ENCODE measurements at regions not wholly inside any gene's neighbourhood (a gene's known extent, or its start where the extent isn't known, plus 50 kb on each side); places are given as distances from the start of the nearest gene placed in this dataset.
A peak's percentile ranks its signal among the peaks of the same experiment; 100 is the strongest.

DNA sequence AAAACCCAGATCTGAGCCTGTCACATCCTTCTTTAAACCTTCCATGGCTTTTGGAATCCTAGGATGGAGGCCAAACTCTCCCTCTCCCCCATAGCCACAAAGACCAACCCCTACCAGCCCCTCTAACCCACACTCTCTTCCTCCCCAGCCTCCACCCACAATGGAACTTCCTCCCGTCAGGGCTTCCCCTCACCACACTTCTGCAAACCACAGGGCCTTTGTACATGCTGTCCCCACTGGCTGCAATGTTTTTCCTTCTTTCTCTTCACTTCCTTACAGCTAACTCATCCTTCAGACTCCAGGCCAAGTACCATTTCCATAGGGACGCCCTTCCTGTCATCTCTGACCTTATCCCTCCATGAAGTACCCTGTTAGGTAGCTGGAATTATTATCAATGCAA lies 393.5 kb downstream of the MN1 start:
- DNase-seq (ENCODE audit: low read depth), result no peak
- no peak overlapping the region for H3K4me3 ChIP-seq (ENCODE audit: control insufficient read depth, low read depth, low read length)
- TF ChIP-seq, protein P1, sequence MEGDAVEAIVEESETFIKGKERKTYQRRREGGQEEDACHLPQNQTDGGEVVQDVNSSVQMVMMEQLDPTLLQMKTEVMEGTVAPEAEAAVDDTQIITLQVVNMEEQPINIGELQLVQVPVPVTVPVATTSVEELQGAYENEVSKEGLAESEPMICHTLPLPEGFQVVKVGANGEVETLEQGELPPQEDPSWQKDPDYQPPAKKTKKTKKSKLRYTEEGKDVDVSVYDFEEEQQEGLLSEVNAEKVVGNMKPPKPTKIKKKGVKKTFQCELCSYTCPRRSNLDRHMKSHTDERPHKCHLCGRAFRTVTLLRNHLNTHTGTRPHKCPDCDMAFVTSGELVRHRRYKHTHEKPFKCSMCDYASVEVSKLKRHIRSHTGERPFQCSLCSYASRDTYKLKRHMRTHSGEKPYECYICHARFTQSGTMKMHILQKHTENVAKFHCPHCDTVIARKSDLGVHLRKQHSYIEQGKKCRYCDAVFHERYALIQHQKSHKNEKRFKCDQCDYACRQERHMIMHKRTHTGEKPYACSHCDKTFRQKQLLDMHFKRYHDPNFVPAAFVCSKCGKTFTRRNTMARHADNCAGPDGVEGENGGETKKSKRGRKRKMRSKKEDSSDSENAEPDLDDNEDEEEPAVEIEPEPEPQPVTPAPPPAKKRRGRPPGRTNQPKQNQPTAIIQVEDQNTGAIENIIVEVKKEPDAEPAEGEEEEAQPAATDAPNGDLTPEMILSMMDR (conservative IDR thresholded peaks at IDR 0.05; ENCODE audit: control insufficient read depth, insufficient read depth, low read depth, low read length), result no peak

DNA sequence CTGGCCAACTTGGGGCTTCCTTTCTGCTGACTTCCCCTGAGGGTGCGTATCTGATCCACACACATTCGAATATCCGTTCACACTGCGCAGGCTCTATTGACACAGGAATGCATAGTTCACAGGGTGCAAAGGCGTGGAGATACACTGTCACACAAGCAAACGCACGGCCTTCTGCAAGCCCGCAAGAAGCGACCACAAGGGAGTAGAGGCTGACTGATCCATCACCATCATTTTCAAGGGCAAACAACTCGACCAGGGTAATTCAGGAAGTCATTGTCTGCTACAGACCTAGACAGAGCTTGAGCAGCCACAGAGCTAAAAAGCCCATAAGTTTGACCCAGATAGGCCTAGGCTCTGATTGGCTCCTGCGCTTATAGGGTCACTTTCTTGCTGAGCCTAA lies 392.3 kb downstream of the MN1 start:
- no peak overlapping the region for H3K4me3 ChIP-seq (ENCODE audit: control insufficient read depth, low read depth, low read length)
- TF ChIP-seq, protein P1 (conservative IDR thresholded peaks at IDR 0.05; ENCODE audit: control insufficient read depth, insufficient read depth, low read depth, low read length), result peak; percentile 26
- DNase-seq (ENCODE audit: low read depth), result peak; percentile 38

DNA sequence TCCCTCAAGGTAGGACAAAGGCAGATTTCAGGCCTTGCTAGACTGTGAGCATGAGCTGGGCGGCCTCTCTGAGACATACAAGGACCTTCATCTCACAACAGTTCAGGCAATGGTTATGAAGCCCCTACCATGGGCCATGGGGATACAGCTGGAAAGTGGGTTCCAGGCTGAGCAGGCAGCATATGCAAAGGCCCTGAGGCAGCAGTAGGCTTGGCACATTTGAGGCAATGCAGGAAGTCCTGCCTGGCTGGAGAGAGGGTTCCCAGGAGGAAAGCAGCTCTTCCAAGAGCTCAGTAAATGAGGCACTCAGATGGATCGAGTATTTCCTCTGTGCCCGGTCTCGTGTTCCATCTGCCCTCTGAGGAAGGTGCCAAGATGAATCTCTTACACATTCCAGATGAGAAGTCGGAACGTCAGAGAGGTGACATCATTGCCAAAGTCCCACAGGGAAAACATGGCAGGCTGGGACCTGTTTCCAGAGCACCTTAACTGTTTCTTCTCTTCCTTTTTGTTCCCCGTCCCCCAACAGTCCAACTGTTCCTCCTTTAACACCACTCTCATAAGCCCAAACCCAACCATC lies 388.6 kb downstream of the MN1 start:
- no peak for DNase-seq (ENCODE audit: low read depth)
- H3K4me3 ChIP-seq (ENCODE audit: control insufficient read depth, low read depth, low read length), result no peak overlapping the region
- TF ChIP-seq, protein P1 (conservative IDR thresholded peaks at IDR 0.05; ENCODE audit: control insufficient read depth, insufficient read depth, low read depth, low read length), result no peak

DNA sequence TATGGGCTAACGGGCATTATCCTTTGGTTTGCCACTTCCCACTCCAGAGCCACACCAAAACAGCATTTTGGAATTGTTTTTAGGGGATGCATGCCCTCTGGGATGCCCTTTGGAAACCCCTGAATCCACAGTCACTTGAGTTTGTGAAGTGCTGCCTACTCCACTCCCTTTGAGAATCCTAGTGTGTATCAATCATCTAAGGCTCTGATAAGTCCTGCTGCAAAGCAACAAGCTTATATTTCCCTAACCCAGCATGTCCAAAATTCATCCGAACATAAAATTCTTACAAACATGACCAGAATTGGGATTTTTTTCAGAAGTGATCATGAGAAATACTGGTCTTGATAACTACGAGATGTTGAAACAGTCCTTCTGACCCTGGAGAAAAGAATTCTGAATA lies 387.9 kb downstream of the MN1 start:
- H3K4me3 ChIP-seq (ENCODE audit: control insufficient read depth, low read depth, low read length), result no peak overlapping the region
- TF ChIP-seq, protein P1 (conservative IDR thresholded peaks at IDR 0.05; ENCODE audit: control insufficient read depth, insufficient read depth, low read depth, low read length), result no peak
- DNase-seq (ENCODE audit: low read depth), result no peak

DNA sequence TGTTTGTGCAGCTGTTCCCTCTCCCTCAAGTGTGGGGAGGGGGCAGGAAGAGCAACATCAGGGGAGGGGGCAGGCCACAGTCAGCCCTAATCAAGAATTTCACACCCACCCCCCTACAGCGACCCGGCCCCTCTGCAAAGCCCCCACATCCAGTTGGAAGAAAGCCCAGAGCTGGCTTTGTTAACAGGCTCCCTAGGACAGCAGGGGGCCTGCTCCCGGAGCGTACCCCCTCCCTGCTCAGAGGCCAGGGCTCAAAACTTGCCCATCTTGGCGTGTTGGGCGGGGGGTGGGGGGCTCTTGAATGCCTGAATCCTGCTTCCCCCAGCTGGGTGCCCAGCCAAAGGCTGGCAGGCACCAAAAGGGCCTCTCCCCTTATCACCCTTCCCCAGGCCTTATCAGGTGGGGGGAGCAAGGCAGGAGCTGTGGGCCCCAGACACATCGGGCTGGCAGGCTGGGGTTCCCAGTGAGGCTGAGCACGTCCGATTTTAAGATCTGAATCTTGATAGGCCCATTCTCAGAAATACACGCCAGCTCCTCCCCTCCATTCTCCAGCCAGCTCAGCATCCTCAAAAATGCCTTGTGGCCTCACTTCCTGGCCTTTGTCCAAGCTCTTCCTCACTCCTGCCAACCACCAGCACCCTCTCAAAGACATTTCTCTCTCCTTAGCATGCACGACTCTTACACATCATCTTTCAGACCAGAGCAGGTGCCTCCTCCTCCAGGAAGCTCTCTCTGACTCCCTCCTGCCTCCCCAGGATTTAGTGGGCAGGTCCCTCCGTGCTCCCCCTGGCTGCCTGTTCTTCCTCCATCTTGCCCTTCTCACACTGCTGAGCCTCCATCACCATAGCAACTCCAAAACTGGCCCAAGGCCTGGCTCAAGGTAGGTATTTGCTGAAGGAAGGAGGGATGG lies 384.8 kb downstream of the MN1 start:
- H3K4me3 ChIP-seq (ENCODE audit: control insufficient read depth, low read depth, low read length), result no peak overlapping the region
- TF ChIP-seq, protein P1 (conservative IDR thresholded peaks at IDR 0.05; ENCODE audit: control insufficient read depth, insufficient read depth, low read depth, low read length), result peak; percentile 16
- DNase-seq (ENCODE audit: low read depth), result peak; percentile 86

DNA sequence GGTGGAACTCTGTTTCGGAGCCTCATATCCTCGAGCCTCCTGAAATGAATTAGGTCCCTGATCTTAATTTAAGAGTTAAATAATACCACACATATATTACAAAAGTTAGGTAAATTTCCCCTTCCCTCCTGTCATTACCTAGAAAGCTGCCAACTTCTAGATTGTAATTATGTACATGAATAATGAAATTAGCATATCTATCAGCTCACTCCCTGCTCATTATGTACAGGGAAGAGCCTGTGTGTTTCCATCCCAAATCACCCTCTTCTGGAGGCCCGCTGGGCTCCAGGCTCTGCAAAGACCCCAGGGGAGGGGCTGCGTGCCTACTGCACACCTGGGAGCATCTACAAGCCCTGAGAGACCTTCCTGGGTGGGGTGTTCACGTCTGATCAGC lies 384.1 kb downstream of the MN1 start:
- DNase-seq (ENCODE audit: low read depth), result no peak
- TF ChIP-seq, protein P1 (conservative IDR thresholded peaks at IDR 0.05; ENCODE audit: control insufficient read depth, insufficient read depth, low read depth, low read length), result no peak

More for the DNA sequence above, 384.1 kb downstream of the MN1 start:
- H3K4me3 ChIP-seq (ENCODE audit: control insufficient read depth, low read depth, low read length), result no peak overlapping the region

All from fibroblast of mammary gland (primary cell).